B cell (primary cell): ENCODE measurements at regions not wholly inside any gene's neighbourhood (a gene's known extent, or its start where the extent isn't known, plus 50 kb on each side); places are given as distances from the start of the nearest gene placed in this dataset.

ENCODE experiments used
- ATAC-seq: fragments of 200-7000 bp; cut with Tn5 transposase; one replicate; pipeline ENCODE4 v1.10.0; 2021; ENCODE audit warnings: low read depth, mild to moderate bottlenecking, moderate number of reproducible peaks, moderate library complexity
- CTCF ChIA-PET: fragments of 350-600 bp; sonication (Branson Sonifier 250); formaldehyde crosslinking; loops from one replicate; lab custom pipeline; 2021; ENCODE audit warnings: antibody characterized with exemption, inconsistent platforms; lab: Charles Lee
- POLR2A ChIA-PET: fragments of 350-600 bp; sonication (Branson Sonifier 250); formaldehyde crosslinking; loops from one replicate; lab custom pipeline; 2021; ENCODE audit warnings: antibody characterized with exemption; lab: Charles Lee
- DNase-seq: peaks from one replicate; pipeline ENCODE4 v3.0.0; 2013
- H2AFZ ChIP-seq: 2 replicates; pipeline ENCODE4 v1.6.1; 2012; ENCODE audit warnings: mild to moderate bottlenecking, low read depth, low read length; ENCODE audit not compliant: insufficient read depth, poor library complexity, severe bottlenecking
- H3K27ac ChIP-seq, 2 donors: 1 replicate in 1 of 2; 2 replicates in 1 of 2; pipeline ENCODE4 v1.5.1; 2012 to 2013; ENCODE audit warnings: low read length in 2 of 2, mild to moderate bottlenecking in 2 of 2, moderate library complexity in 1 of 2
- H3K27me3 ChIP-seq, 4 experiments: fragments of 200-600 bp in 1 of 4; sonication (generic) in 1 of 4; replicated peaks in 1 of 4; 1 replicate in 2 of 4; 2 replicates in 2 of 4; pipeline versions ENCODE4 v1.6.1 to v1.7.0; 2013 to 2016; ENCODE audit warnings: low read length in 3 of 4, mild to moderate bottlenecking in 2 of 4, mixed read lengths in 1 of 4, moderate library complexity in 1 of 4; ENCODE audit not compliant: insufficient read depth in 4 of 4, control insufficient read depth in 3 of 4; ENCODE audit errors: control extremely low read depth in 1 of 4
- H3K36me3 ChIP-seq, 2 experiments: replicated peaks in 1 of 2; 1 replicate in 1 of 2; 2 replicates in 1 of 2; pipeline versions ENCODE4 v1.6.1 to v1.7.1; 2013; ENCODE audit warnings: low read length in 1 of 2; ENCODE audit not compliant: insufficient read depth in 2 of 2, control insufficient read depth in 1 of 2; ENCODE audit errors: control extremely low read depth in 1 of 2, extremely low read depth in 1 of 2
- H3K4me1 ChIP-seq, 2 donors: fragments of 200-600 bp in 1 of 2; sonication (generic) in 1 of 2; 1 replicate in 1 of 2; 2 replicates in 1 of 2; pipeline versions ENCODE4 v1.5.1 to v1.6.1; 2013 to 2017; ENCODE audit warnings: low read length in 2 of 2; ENCODE audit not compliant: control insufficient read depth in 2 of 2, insufficient read depth in 2 of 2
- H3K4me2 ChIP-seq: replicated peaks from 2 replicates; pipeline ENCODE3; 2012; ENCODE audit warnings: mild to moderate bottlenecking, low read depth, low read length; ENCODE audit not compliant: poor library complexity, severe bottlenecking
- H3K4me3 ChIP-seq, 5 experiments: fragments of 200-600 bp in 1 of 5; sonication (generic) in 1 of 5; 1 replicate in 3 of 5; 2 replicates in 2 of 5; pipeline versions ENCODE4 v1.5.1 to v1.7.0; 2011 to 2016; ENCODE audit warnings: low read length in 4 of 5, mild to moderate bottlenecking in 4 of 5, low read depth in 2 of 5, control low read depth in 1 of 5, moderate library complexity in 1 of 5; ENCODE audit not compliant: insufficient read depth in 1 of 5; ENCODE audit errors: control extremely low read depth in 1 of 5, extremely low read depth in 1 of 5
- H3K79me2 ChIP-seq: fragments of 200-600 bp; sonication (generic); one replicate; pipeline ENCODE4 v1.6.0; 2016; ENCODE audit warnings: low read length; ENCODE audit not compliant: control insufficient read depth, insufficient read depth
- H3K9ac ChIP-seq: fragments of 200-600 bp; sonication (generic); 2 replicates; pipeline ENCODE4 v1.6.1; 2017; ENCODE audit warnings: mild to moderate bottlenecking, low read length, moderate library complexity
- H3K9me3 ChIP-seq, 3 donors: one replicate each; pipeline versions ENCODE4 v1.6.1 to v1.7.1; 2013; ENCODE audit warnings: low read length in 2 of 3; ENCODE audit not compliant: control insufficient read depth in 2 of 3, insufficient read depth in 1 of 3; ENCODE audit errors: control extremely low read depth in 1 of 3
- H4K20me1 ChIP-seq: 2 replicates; pipeline ENCODE4 v1.6.0; 2012; ENCODE audit warnings: mild to moderate bottlenecking, low read length; ENCODE audit not compliant: insufficient read depth, control insufficient read depth, poor library complexity, severe bottlenecking
- H3K27ac Mint-ChIP-seq: one replicate; pipeline ENCODE4 v1.8.0; 2021; ENCODE audit warnings: mixed read lengths
- H3K27me3 Mint-ChIP-seq: one replicate; pipeline ENCODE4 v1.8.0; 2021; ENCODE audit warnings: mixed read lengths
- H3K4me1 Mint-ChIP-seq: one replicate; pipeline ENCODE4 v1.8.0; 2021; ENCODE audit warnings: mixed read lengths
- H3K4me3 Mint-ChIP-seq: one replicate; pipeline ENCODE4 v1.8.0; 2021; ENCODE audit warnings: mixed read lengths
- H3K9me3 Mint-ChIP-seq: one replicate; pipeline ENCODE4 v1.8.0; 2022; ENCODE audit warnings: mixed read lengths; ENCODE audit not compliant: insufficient read depth
- CTCF ChIP-seq: fragments of 200-600 bp; IDR thresholded peaks from one replicate; pipeline ENCODE4 v1.8.0; 2022; ENCODE audit warnings: antibody characterized with exemption, mild to moderate bottlenecking
- EZH2 ChIP-seq: IDR thresholded peaks from 2 replicates; pipeline ENCODE4 v1.6.1; 2012; ENCODE audit warnings: borderline replicate concordance, low read depth, mild to moderate bottlenecking, moderate library complexity, low read length; ENCODE audit not compliant: insufficient read depth, poor library complexity, severe bottlenecking
- WGBS: methylation state at CpG from one replicate; pipeline ENCODE4 v1.1.5; 2013; ENCODE audit warnings: missing lambda C conversion rate; ENCODE audit not compliant: insufficient coverage; 5-methylcytosine and 5-hydroxymethylcytosine counted together
- intact Hi-C: fragments of 100-400 bp; cut with micrococcal nuclease; formaldehyde crosslinking; loops from one replicate; pipeline ENCODE4 v1.10.0; 2022

- intact Hi-C loops = no loop called here
- TF ChIP-seq EZH2 (no peak), CTCF (no peak)
Measured at GRCh38 chr6:113194090-113194489, 663.1 kb upstream of the MARCKS start.

GRCh38 chr6:113202852-113203714 lies 654.1 kb upstream of the MARCKS start:
- Histone ChIP-seq H3K4me2 (no peak overlapping the region), H3K27me3 (no peaks in the 10 kb centered on the region), H3K9ac (no peak overlapping the region), H3K4me1 (no peaks in the 10 kb centered on the region), H4K20me1 (no peaks in the 10 kb centered on the region), H3K9me3 (no peaks in the 10 kb centered on the region), H3K4me3 (no peak overlapping the region), H3K36me3 (no peaks in the 10 kb centered on the region), H2AFZ (no peak overlapping the region), H3K27ac (no peak overlapping the region), H3K79me2 (no peaks in the 10 kb centered on the region)
- no peaks in the 10 kb centered on the region for H3K4me1 Mint-ChIP-seq
- no peaks in the 10 kb centered on the region for H3K27me3 Mint-ChIP-seq
- H3K4me3 Mint-ChIP-seq = no peak overlapping the region
- no peak for ATAC-seq
- CTCF ChIA-PET = no interaction called here
- H3K9me3 Mint-ChIP-seq = no peaks in the 10 kb centered on the region
- DNase-seq = no peak
- no peak overlapping the region for H3K27ac Mint-ChIP-seq
- TF ChIP-seq CTCF = no peak
- no peak for TF ChIP-seq EZH2
- intact Hi-C loops = no loop called here
- POLR2A ChIA-PET = no interaction called here
- WGBS = no CpG with 5 or more reads among the region's 4 CpGs

More at GRCh38 chr6:113194090-113194489, 663.1 kb upstream of the MARCKS start:
- no peak for DNase-seq
- Mint-ChIP-seq H3K4me3 (no peak overlapping the region), H3K27ac (no peak overlapping the region), H3K4me1 (no peaks in the 10 kb centered on the region), H3K27me3 (no peaks in the 10 kb centered on the region), H3K9me3 (peaks cover 8% of the 10 kb centered on the region)
- H3K4me1 ChIP-seq = no peaks in the 10 kb centered on the region
- no peak overlapping the region for H2AFZ ChIP-seq
- H3K4me2 ChIP-seq = no peak overlapping the region
- no peak for ATAC-seq
- no peaks in the 10 kb centered on the region for H3K9me3 ChIP-seq
- CTCF ChIA-PET = no interaction called here
- no peaks in the 10 kb centered on the region for H4K20me1 ChIP-seq
- no peaks in the 10 kb centered on the region for H3K27me3 ChIP-seq
- no peak overlapping the region for H3K9ac ChIP-seq
- H3K4me3 ChIP-seq = no peak overlapping the region
- no CpG with 5 or more reads among the region's 2 CpGs for WGBS
- H3K79me2 ChIP-seq = no peaks in the 10 kb centered on the region
- no peak overlapping the region for H3K27ac ChIP-seq
- POLR2A ChIA-PET = no interaction called here
- no peaks in the 10 kb centered on the region for H3K36me3 ChIP-seq
